Uterus (tissue), 3 donors: ENCODE measurements at regions not wholly inside any gene's neighbourhood (a gene's known extent, or its start where the extent isn't known, plus 50 kb on each side); places are given as distances from the start of the nearest gene placed in this dataset.

Source experiments
- DNase-seq, 2 donors: peaks; one replicate each; pipeline ENCODE4 v3.0.0-alpha.2; 2019 to 2020
- H3K27ac ChIP-seq, 2 donors: fragments of 200-600 bp; sonication (generic); 1 replicate in 1 of 2; 2 replicates in 1 of 2; pipeline ENCODE4 v1.5.1; 2016 to 2018
- H3K27me3 ChIP-seq, 2 donors: fragments of 200-600 bp; sonication (generic); one replicate each; pipeline ENCODE4 v1.5.1; 2018 to 2019; ENCODE audit warnings: control low read depth in 1 of 2
- H3K36me3 ChIP-seq, 2 donors: fragments of 200-600 bp; sonication (generic); one replicate each; pipeline ENCODE4 v1.5.1; 2019; ENCODE audit warnings: control low read depth in 1 of 2
- H3K4me1 ChIP-seq, 2 donors: fragments of 200-600 bp; sonication (generic); one replicate each; pipeline ENCODE4 v1.5.1; 2018 to 2019; ENCODE audit warnings: control low read depth in 1 of 2
- H3K4me3 ChIP-seq, 2 donors: fragments of 200-600 bp; sonication (generic); 1 replicate in 1 of 2; 2 replicates in 1 of 2; pipeline ENCODE4 v1.5.1; 2018 to 2019; ENCODE audit warnings: mild to moderate bottlenecking in 1 of 2
- H3K9me3 ChIP-seq, 2 donors: fragments of 200-600 bp; sonication (generic); one replicate each; pipeline ENCODE4 v1.5.1; 2019; ENCODE audit warnings: control low read depth in 1 of 2
- POLR2A ChIP-seq, 2 donors: fragments of 450-650 bp; IDR thresholded peaks; one replicate each; pipeline ENCODE4 v1.6.1; 2016; ENCODE audit warnings: antibody characterized with exemption in 2 of 2, mild to moderate bottlenecking in 1 of 2, moderate library complexity in 1 of 2
- intact Hi-C: fragments of 100-400 bp; cut with DNase I; formaldehyde crosslinking; loops from one replicate; pipeline ENCODE4 v1.15.1; 2023; ENCODE audit warnings: low total_unique reads
- TF ChIP-seq, protein P1 (sequence below), 4 experiments: fragments of 200-600 bp in 2 of 4; fragments of 450-650 bp in 2 of 4; sonication (generic) in 2 of 4; IDR thresholded peaks; one replicate each; pipeline ENCODE4 v1.5.1; 2016 to 2019; ENCODE audit warnings: antibody characterized with exemption in 4 of 4, mild to moderate bottlenecking in 2 of 4, moderate library complexity in 1 of 4
- donor health status: DM: yes; HTN: yes; CAD: no.

DNA sequence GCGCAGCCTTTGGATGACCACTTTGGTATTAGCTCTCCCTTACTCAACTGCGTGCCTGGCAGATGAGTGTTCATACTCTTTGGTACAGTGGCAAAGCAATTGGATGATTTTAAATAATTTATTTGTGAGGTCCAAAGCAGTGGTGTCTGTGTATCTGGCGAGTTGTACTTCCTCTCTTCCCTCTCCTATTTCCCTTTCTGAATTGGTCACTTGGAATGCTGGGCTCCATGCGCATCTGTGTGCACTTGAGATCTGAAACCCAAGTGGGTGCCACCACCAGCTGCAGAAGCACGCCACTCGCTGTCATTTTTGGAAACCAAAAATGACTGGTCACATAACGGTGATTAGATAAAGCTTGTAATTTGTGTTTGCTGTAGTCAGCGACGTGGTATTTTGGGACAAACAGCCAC lies 386.0 kb upstream of the KLF4 start:
- DNase-seq, result no peak
- intact Hi-C loops, result no loop called here
- no peak overlapping the region for H3K4me3 ChIP-seq
- no peaks in the 10 kb centered on the region for H3K27me3 ChIP-seq
- TF ChIP-seq, protein P1, sequence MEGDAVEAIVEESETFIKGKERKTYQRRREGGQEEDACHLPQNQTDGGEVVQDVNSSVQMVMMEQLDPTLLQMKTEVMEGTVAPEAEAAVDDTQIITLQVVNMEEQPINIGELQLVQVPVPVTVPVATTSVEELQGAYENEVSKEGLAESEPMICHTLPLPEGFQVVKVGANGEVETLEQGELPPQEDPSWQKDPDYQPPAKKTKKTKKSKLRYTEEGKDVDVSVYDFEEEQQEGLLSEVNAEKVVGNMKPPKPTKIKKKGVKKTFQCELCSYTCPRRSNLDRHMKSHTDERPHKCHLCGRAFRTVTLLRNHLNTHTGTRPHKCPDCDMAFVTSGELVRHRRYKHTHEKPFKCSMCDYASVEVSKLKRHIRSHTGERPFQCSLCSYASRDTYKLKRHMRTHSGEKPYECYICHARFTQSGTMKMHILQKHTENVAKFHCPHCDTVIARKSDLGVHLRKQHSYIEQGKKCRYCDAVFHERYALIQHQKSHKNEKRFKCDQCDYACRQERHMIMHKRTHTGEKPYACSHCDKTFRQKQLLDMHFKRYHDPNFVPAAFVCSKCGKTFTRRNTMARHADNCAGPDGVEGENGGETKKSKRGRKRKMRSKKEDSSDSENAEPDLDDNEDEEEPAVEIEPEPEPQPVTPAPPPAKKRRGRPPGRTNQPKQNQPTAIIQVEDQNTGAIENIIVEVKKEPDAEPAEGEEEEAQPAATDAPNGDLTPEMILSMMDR (IDR thresholded peaks at IDR 0.05), result no peak
- TF ChIP-seq POLR2A (IDR thresholded peaks at IDR 0.05), result no peak
- no peaks in the 10 kb centered on the region for H3K9me3 ChIP-seq
- no peaks in the 10 kb centered on the region for H3K4me1 ChIP-seq
- H3K36me3 ChIP-seq, result no peaks in the 10 kb centered on the region
- no peak overlapping the region for H3K27ac ChIP-seq

DNA sequence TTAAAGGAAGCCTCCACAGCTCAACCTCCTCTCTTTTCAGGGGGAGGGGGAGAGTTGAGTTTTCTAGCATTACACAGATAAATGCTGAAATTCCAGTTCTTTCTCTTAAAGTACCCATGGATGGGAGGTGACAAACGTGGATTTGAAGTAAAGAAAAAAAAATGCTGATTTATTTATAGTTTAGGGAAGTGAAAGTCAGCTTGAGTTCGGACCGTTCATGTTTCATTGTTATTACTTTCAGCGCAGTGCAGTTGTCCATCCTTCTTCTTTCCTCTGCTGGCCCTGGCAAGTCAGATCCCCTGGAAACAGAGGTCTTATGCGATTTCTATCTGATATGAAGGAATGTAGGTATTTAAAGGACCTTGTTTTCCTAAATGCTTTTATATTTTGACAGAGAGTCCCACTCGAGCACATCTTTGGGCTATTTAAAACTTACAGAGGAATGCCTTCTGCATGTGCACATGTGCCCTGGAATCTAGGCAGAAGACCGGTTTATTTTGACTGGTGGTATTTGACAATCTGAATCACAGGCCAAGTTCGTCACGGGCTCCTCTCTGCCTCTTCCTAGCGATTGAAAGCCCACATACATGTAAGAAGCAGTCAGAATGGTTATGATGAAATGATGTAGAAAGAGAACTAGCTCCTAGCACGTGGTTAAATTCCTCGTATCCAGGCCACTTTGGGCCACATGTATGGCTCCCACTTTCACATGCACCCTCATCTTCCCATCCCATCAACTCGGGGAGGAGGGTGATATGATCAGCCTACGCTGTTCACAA lies 385.2 kb upstream of the KLF4 start:
- Histone ChIP-seq H3K27me3 (no peaks in the 10 kb centered on the region), H3K27ac (no peak overlapping the region), H3K9me3 (no peaks in the 10 kb centered on the region), H3K36me3 (no peaks in the 10 kb centered on the region), H3K4me1 (no peaks in the 10 kb centered on the region), H3K4me3 (no peak overlapping the region)
- TF ChIP-seq POLR2A (IDR thresholded peaks at IDR 0.05), result no peak
- TF ChIP-seq, protein P1 (IDR thresholded peaks at IDR 0.05), result no peak
- no peak for DNase-seq
- intact Hi-C loops, result no loop called here

DNA sequence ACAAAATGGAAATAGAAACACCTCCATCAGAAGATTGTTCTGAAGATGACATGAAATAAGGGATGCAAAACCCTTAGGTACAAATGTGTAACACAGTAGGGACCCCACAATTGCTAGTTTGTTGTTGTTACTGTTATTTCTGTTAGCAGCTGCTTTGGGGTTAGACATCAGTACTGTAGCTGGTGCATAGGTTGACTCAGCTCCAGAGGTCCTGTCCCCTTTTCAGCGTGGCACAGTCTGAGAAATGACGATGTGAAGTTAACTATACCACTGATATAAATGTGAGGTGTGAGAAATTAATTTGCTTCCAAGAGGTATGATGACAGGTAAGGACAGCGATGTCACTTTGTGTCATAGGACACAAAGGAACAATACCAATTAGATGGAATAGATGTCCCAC lies 384.6 kb upstream of the KLF4 start:
- Histone ChIP-seq H3K27ac (no peak overlapping the region), H3K4me3 (no peak overlapping the region), H3K4me1 (no peaks in the 10 kb centered on the region), H3K9me3 (no peaks in the 10 kb centered on the region), H3K27me3 (no peaks in the 10 kb centered on the region), H3K36me3 (no peaks in the 10 kb centered on the region)
- intact Hi-C loops, result no loop called here
- DNase-seq, result no peak
- TF ChIP-seq POLR2A (IDR thresholded peaks at IDR 0.05), result no peak

DNA sequence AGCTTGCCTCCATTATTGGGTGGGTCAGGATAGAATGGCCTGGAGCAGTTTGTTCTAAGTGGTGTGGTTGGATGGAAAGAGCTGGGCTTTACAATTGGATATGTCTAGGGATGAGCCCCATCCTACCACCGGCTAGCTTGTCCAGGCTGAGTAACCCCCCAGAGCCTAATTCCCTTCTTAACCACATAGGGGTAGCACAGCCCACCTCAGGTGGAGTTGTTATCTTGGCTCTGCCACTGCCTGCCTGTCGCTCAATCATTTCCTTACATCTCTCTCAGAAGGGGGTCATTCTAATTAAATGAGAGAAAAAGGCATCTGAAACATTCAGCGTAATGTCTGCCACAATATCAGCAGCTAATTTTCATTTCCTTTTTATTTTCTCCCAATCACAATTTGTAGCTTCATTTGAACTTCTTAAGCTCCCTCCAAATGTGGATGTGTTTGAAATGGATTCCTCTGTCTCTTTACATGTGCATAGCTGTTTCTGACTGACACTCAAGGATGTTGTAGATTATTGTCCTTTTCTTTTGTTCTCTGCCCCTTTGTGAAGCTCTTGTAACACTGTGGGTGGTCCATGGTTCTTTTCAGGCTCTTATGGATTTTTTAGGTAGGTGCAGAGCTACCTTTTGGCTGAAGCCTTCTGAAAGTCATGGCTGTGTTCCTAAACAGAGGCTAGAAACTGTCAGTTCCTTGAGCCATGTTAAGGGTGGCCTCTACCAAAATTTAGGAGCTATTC lies 383.1 kb upstream of the KLF4 start:
- no peak for DNase-seq
- H3K27ac ChIP-seq, result no peak overlapping the region
- no peaks in the 10 kb centered on the region for H3K27me3 ChIP-seq
- no peaks in the 10 kb centered on the region for H3K9me3 ChIP-seq
- H3K4me3 ChIP-seq, result no peak overlapping the region
- intact Hi-C loops, result no loop called here
- no peaks in the 10 kb centered on the region for H3K4me1 ChIP-seq
- H3K36me3 ChIP-seq, result no peaks in the 10 kb centered on the region
- TF ChIP-seq POLR2A (IDR thresholded peaks at IDR 0.05), result no peak
- TF ChIP-seq, protein P1 (IDR thresholded peaks at IDR 0.05), result no peak

DNA sequence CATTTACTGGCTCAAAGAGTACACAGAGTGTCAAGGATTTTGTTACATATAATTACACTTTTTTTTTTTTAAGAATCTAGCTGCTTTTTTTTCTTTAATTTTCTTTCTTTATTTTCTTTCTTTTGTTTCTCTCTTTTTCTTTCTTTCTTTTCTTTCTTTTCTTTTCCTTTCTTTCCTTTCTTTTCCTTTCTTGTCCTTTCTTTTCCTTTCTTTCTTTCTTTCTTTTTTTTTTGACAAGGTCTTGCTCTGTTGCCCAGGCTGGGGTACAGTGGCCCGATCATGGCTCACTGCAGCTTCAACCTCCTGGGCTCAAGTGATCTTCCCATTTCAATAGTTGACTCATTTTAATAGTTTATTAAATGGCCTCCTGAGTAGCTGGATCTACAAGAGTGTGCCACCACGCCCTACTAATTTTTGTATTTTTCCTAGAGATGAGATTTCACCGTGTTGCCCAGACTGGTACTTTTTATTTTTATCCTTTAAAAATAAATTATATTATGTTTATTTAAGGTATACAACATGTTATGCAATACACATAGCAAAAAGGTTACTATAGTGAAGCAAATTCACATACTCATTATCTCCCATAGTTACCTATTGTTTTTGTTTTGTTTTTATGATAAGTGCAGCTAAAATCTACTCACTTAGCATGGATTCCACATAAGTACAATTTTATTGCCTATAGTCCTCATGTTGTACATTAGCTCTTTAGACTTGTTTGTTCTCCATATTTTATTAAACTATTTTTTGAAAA lies 381.5 kb upstream of the KLF4 start:
- no peak for DNase-seq
- no peaks in the 10 kb centered on the region for H3K4me1 ChIP-seq
- no peaks in the 10 kb centered on the region for H3K27me3 ChIP-seq
- H3K36me3 ChIP-seq, result no peaks in the 10 kb centered on the region
- TF ChIP-seq, protein P1 (IDR thresholded peaks at IDR 0.05), result no peak
- no peak for TF ChIP-seq POLR2A (IDR thresholded peaks at IDR 0.05)
- intact Hi-C loops, result no loop called here
- H3K4me3 ChIP-seq, result no peak overlapping the region
- H3K27ac ChIP-seq, result no peak overlapping the region
- H3K9me3 ChIP-seq, result no peaks in the 10 kb centered on the region
